ENCODE measurements at regions not wholly inside any gene's neighbourhood (a gene's known extent, or its start where the extent isn't known, plus 50 kb on each side); places are given as distances from the start of the nearest gene placed in this dataset.
"Not testable (repeated sequence)": the region's sequence is repeated elsewhere in the genome, so short reads cannot be mapped to it uniquely, and the experiment has no call there.

- no peak for TF ChIP-seq Cebpa-rat (IDR thresholded peaks at IDR 0.05)
- Histone ChIP-seq H4K20me1 (no peaks in the 10 kb centered on the region), H3K4me2 (no peak overlapping the region)
Measured at GRCh38 chr2:21194147-21194546, 70.4 kb downstream of the TDRD15 start.

GRCh38 chr2:21194858-21195271 is 71.1 kb downstream of the TDRD15 start:
- TF ChIP-seq Cebpa-rat (IDR thresholded peaks at IDR 0.05) = no peak
- no peaks in the 10 kb centered on the region for H3K4me1 ChIP-seq
- no peak overlapping the region for H3K27ac ChIP-seq
- no peak overlapping the region for H3K4me2 ChIP-seq
- no peak overlapping the region for H3K9ac ChIP-seq
- no peaks in the 10 kb centered on the region for H3K36me3 ChIP-seq
- no peaks in the 10 kb centered on the region for H4K20me1 ChIP-seq
- no peaks in the 10 kb centered on the region for H3K9me3 ChIP-seq (replicated peaks in 1 of 11)
- H3K4me3 ChIP-seq = no peak overlapping the region
- H3K27me3 ChIP-seq = no peaks in the 10 kb centered on the region

More at GRCh38 chr2:21194147-21194546, 70.4 kb downstream of the TDRD15 start:
- Histone ChIP-seq H3K4me3 (no peak overlapping the region), H3K36me3 (no peaks in the 10 kb centered on the region), H3K27ac (no peak overlapping the region), H3K9ac (no peak overlapping the region), H3K27me3 (no peaks in the 10 kb centered on the region), H3K4me1 (no peaks in the 10 kb centered on the region), H3K9me3 (replicated peaks in 1 of 11) (no peaks in the 10 kb centered on the region)

- Histone ChIP-seq H3K4me1 (no peaks in the 10 kb centered on the region), H3K9ac (no peak overlapping the region), H3K27ac (no peak overlapping the region), H3K4me2 (no peak overlapping the region), H4K20me1 (no peaks in the 10 kb centered on the region), H3K27me3 (no peaks in the 10 kb centered on the region), H3K36me3 (no peaks in the 10 kb centered on the region), H3K4me3 (no peak overlapping the region), H3K9me3 (replicated peaks in 1 of 11) (no peaks in the 10 kb centered on the region)
- TF ChIP-seq Cebpa-rat (IDR thresholded peaks at IDR 0.05) = no peak
Measured at GRCh38 chr2:21195326-21195725, 71.6 kb downstream of the TDRD15 start.

GRCh38 chr2:21198637-21199036 is 74.9 kb downstream of the TDRD15 start:
- no peak overlapping the region for H3K4me3 ChIP-seq
- TF ChIP-seq Cebpa-rat (IDR thresholded peaks at IDR 0.05) = no peak

GRCh38 chr2:21203976-21204375 is 80.2 kb downstream of the TDRD15 start:
- H3K9me3 ChIP-seq (replicated peaks in 1 of 11) = no peaks in the 10 kb centered on the region
- TF ChIP-seq Cebpa-rat (IDR thresholded peaks at IDR 0.05) = no peak

More at GRCh38 chr2:21198637-21199036, 74.9 kb downstream of the TDRD15 start:
- Histone ChIP-seq H3K27ac (no peak overlapping the region), H3K27me3 (no peaks in the 10 kb centered on the region), H4K20me1 (no peaks in the 10 kb centered on the region), H3K9me3 (replicated peaks in 1 of 11) (no peaks in the 10 kb centered on the region), H3K36me3 (no peaks in the 10 kb centered on the region), H3K4me1 (no peaks in the 10 kb centered on the region), H3K9ac (no peak overlapping the region), H3K4me2 (no peak overlapping the region)

GRCh38 chr2:21214085-21214484 is 90.3 kb downstream of the TDRD15 start:
- H3K4me2 ChIP-seq, H3K27ac ChIP-seq, H3K9ac ChIP-seq, H3K27me3 ChIP-seq, H3K36me3 ChIP-seq, H4K20me1 ChIP-seq, H3K4me3 ChIP-seq: not testable (repeated sequence)
- Histone ChIP-seq H3K4me1 (peaks cover 0 to 11% (median 8%) of the 10 kb centered on the region in 10 experiments; a peak in 14 of 20 replicates), H3K9me3 (replicated peaks in 1 of 11) (peaks cover 0 to 12% (median 8%) of the 10 kb centered on the region in 11 experiments; a peak in 8 of 22 replicates)

More at GRCh38 chr2:21203976-21204375, 80.2 kb downstream of the TDRD15 start:
- Histone ChIP-seq H3K4me1 (no peaks in the 10 kb centered on the region), H3K36me3 (no peaks in the 10 kb centered on the region), H3K4me3 (no peak overlapping the region), H3K27me3 (no peaks in the 10 kb centered on the region), H3K9ac (no peak overlapping the region), H4K20me1 (no peaks in the 10 kb centered on the region), H3K4me2 (no peak overlapping the region), H3K27ac (no peak overlapping the region)

GRCh38 chr2:21217442-21217841 is 93.7 kb downstream of the TDRD15 start:
- Histone ChIP-seq H3K4me1 (peaks cover 0 to 11% (median 8%) of the 10 kb centered on the region in 10 experiments; a peak in 16 of 20 replicates), H4K20me1 (no peaks in the 10 kb centered on the region), H3K4me3 (no peak overlapping the region), H3K27ac (no peak overlapping the region), H3K4me2 (no peak overlapping the region), H3K9me3 (replicated peaks in 1 of 11) (peaks cover 0 to 12% (median 8%) of the 10 kb centered on the region in 11 experiments; a peak in 8 of 22 replicates), H3K27me3 (no peaks in the 10 kb centered on the region), H3K9ac (no peak overlapping the region), H3K36me3 (no peaks in the 10 kb centered on the region)
- no peak for TF ChIP-seq Cebpa-rat (IDR thresholded peaks at IDR 0.05)

GRCh38 chr2:21220930-21221329 is 97.2 kb downstream of the TDRD15 start:
- no peak overlapping the region for H3K27ac ChIP-seq
- peak overlapping the region in 2 of 11 experiments; percentile 7 to 35; a peak in 1 of 22 replicates for H3K4me2 ChIP-seq
- no peaks in the 10 kb centered on the region for H3K36me3 ChIP-seq
- H3K4me1 ChIP-seq = peaks cover 0 to 5% (median 0%) of the 10 kb centered on the region in 10 experiments; a peak in 3 of 20 replicates
- no peak overlapping the region for H3K4me3 ChIP-seq
- no peaks in the 10 kb centered on the region for H4K20me1 ChIP-seq
- H3K9ac ChIP-seq = no peak overlapping the region
- H3K9me3 ChIP-seq (replicated peaks in 1 of 11) = no peaks in the 10 kb centered on the region
- no peak for TF ChIP-seq Cebpa-rat (IDR thresholded peaks at IDR 0.05)
- H3K27me3 ChIP-seq = no peaks in the 10 kb centered on the region

- no peak for TF ChIP-seq Cebpa-rat (IDR thresholded peaks at IDR 0.05)
- H3K27me3 ChIP-seq = no peaks in the 10 kb centered on the region
- peaks cover 0 to 5% (median 0%) of the 10 kb centered on the region in 10 experiments; a peak in 3 of 20 replicates for H3K4me1 ChIP-seq
- H3K9me3 ChIP-seq (replicated peaks in 1 of 11) = no peaks in the 10 kb centered on the region
- H3K4me2 ChIP-seq = no peak overlapping the region
- no peak overlapping the region for H3K27ac ChIP-seq
- no peak overlapping the region for H3K4me3 ChIP-seq
- no peaks in the 10 kb centered on the region for H4K20me1 ChIP-seq
- no peaks in the 10 kb centered on the region for H3K36me3 ChIP-seq
- H3K9ac ChIP-seq = no peak overlapping the region
Measured at GRCh38 chr2:21223618-21224017, 99.8 kb downstream of the TDRD15 start.

GRCh38 chr2:21228041-21228895 is 104.5 kb downstream of the TDRD15 start:
- H3K4me3 ChIP-seq = no peak overlapping the region
- peaks cover 0 to 22% (median 10%) of the 10 kb centered on the region in 10 experiments; a peak in 14 of 20 replicates for H3K4me1 ChIP-seq
- H3K4me2 ChIP-seq = no peak overlapping the region
- H3K9ac ChIP-seq = no peak overlapping the region
- no peak for TF ChIP-seq Cebpa-rat (IDR thresholded peaks at IDR 0.05)
- H3K9me3 ChIP-seq (replicated peaks in 1 of 11) = no peaks in the 10 kb centered on the region
- H3K36me3 ChIP-seq = no peaks in the 10 kb centered on the region
- no peak overlapping the region for H3K27ac ChIP-seq
- H4K20me1 ChIP-seq = no peaks in the 10 kb centered on the region
- H3K27me3 ChIP-seq = no peaks in the 10 kb centered on the region
